ENCODE measurements at regions not wholly inside any gene's neighbourhood (a gene's known extent, or its start where the extent isn't known, plus 50 kb on each side); places are given as distances from the start of the nearest gene placed in this dataset.

GRCh38 chr2:196247114-196247975 is 76.0 kb upstream of the STK17B start:
- 84 to 93% (median 85%) methylated on average over 8 of the region's 8 CpGs for WGBS, 3 donors

GRCh38 chr2:196247976-196248280 is 76.5 kb upstream of the STK17B start:
- H3K27ac ChIP-seq (ENCODE audit: low read depth, low read length) = no peak overlapping the region
- WGBS, 3 donors = 69 to 75% (median 75%) methylated on average over 3 of the region's 3 CpGs

More at GRCh38 chr2:196247114-196247975, 76.0 kb upstream of the STK17B start:
- no peak overlapping the region for H3K27ac ChIP-seq (ENCODE audit: low read depth, low read length)

- H3K27ac ChIP-seq (ENCODE audit: low read depth, low read length) = no peak overlapping the region
- WGBS, 3 donors = 47 to 62% (median 58%) methylated on average over 1 of the region's 1 CpG
Measured at GRCh38 chr2:196248467-196249094, 77.2 kb upstream of the STK17B start.

- WGBS, 3 donors = 33 to 49% (median 45%) methylated on average over 1 of the region's 1 CpG
- no peak overlapping the region for H3K27ac ChIP-seq (ENCODE audit: low read depth, low read length)
Measured at GRCh38 chr2:196249171-196249570, 77.8 kb upstream of the STK17B start.

GRCh38 chr2:196249860-196250259 is 78.5 kb upstream of the STK17B start:
- no peak overlapping the region for H3K27ac ChIP-seq (ENCODE audit: low read depth, low read length)
- 47 to 52% (median 49%) methylated on average over 3 of the region's 3 CpGs for WGBS, 3 donors

- WGBS, 3 donors = 88 to 96% (median 91%) methylated on average over 3 of the region's 3 CpGs
- no peak overlapping the region for H3K27ac ChIP-seq (ENCODE audit: low read depth, low read length)
Measured at GRCh38 chr2:196251132-196251531, 79.8 kb upstream of the STK17B start.

GRCh38 chr2:196252408-196253115 is 81.2 kb upstream of the STK17B start:
- H3K27ac ChIP-seq (ENCODE audit: low read depth, low read length) = no peak overlapping the region
- 87 to 100% (median 100%) methylated on average over 1 of the region's 1 CpG for WGBS, 3 donors

GRCh38 chr2:196253116-196253480 is 81.7 kb upstream of the STK17B start:
- no peak overlapping the region for H3K27ac ChIP-seq (ENCODE audit: low read depth, low read length)

GRCh38 chr2:196256585-196256984 is 85.2 kb upstream of the STK17B start:
- no peak overlapping the region for H3K27ac ChIP-seq (ENCODE audit: low read depth, low read length)
- WGBS, 3 donors = 65 to 68% (median 67%) methylated on average over 1 of the region's 1 CpG

GRCh38 chr2:196257086-196257485 is 85.7 kb upstream of the STK17B start:
- 66 to 82% (median 76%) methylated on average over 3 of the region's 3 CpGs for WGBS, 3 donors
- H3K27ac ChIP-seq (ENCODE audit: low read depth, low read length) = no peak overlapping the region

- H3K27ac ChIP-seq (ENCODE audit: low read depth, low read length) = no peak overlapping the region
Measured at GRCh38 chr2:196258407-196258806, 87.0 kb upstream of the STK17B start.

GRCh38 chr2:196259507-196260481 is 88.4 kb upstream of the STK17B start:
- WGBS, 3 donors = 64 to 69% (median 66%) methylated on average over 7 of the region's 7 CpGs
- no peak overlapping the region for H3K27ac ChIP-seq (ENCODE audit: low read depth, low read length)

- 79 to 90% (median 90%) methylated on average over 5 of the region's 5 CpGs for WGBS, 3 donors
- H3K27ac ChIP-seq (ENCODE audit: low read depth, low read length) = no peak overlapping the region
Measured at GRCh38 chr2:196260546-196260945, 89.2 kb upstream of the STK17B start.

- 80 to 83% (median 83%) methylated on average over 9 of the region's 9 CpGs for WGBS, 3 donors
Measured at GRCh38 chr2:196262606-196263005, 91.2 kb upstream of the STK17B start.

GRCh38 chr2:196263181-196263747 is 91.9 kb upstream of the STK17B start:
- H3K27ac ChIP-seq (ENCODE audit: low read depth, low read length) = no peak overlapping the region
- 42 to 61% (median 45%) methylated on average over 8 of the region's 8 CpGs for WGBS, 3 donors

More at GRCh38 chr2:196262606-196263005, 91.2 kb upstream of the STK17B start:
- no peak overlapping the region for H3K27ac ChIP-seq (ENCODE audit: low read depth, low read length)

- no peak overlapping the region for H3K27ac ChIP-seq (ENCODE audit: low read depth, low read length)
Measured at GRCh38 chr2:196266351-196266750, 95.0 kb upstream of the STK17B start.

GRCh38 chr2:196266855-196267254 is 95.5 kb upstream of the STK17B start:
- H3K27ac ChIP-seq (ENCODE audit: low read depth, low read length) = no peak overlapping the region

- no peak overlapping the region for H3K27ac ChIP-seq (ENCODE audit: low read depth, low read length)
Measured at GRCh38 chr2:196268025-196268424, 96.6 kb upstream of the STK17B start.

More at GRCh38 chr2:196268025-196268424, 96.6 kb upstream of the STK17B start:
- WGBS, 3 donors = 17 to 49% (median 44%) methylated on average over 1 of the region's 1 CpG
